ENCODE measurements at regions not wholly inside any gene's neighbourhood (a gene's known extent, or its start where the extent isn't known, plus 50 kb on each side); places are given as distances from the start of the nearest gene placed in this dataset.
"Not testable (repeated sequence)": the region's sequence is repeated elsewhere in the genome, so short reads cannot be mapped to it uniquely, and the experiment has no call there.

DNA sequence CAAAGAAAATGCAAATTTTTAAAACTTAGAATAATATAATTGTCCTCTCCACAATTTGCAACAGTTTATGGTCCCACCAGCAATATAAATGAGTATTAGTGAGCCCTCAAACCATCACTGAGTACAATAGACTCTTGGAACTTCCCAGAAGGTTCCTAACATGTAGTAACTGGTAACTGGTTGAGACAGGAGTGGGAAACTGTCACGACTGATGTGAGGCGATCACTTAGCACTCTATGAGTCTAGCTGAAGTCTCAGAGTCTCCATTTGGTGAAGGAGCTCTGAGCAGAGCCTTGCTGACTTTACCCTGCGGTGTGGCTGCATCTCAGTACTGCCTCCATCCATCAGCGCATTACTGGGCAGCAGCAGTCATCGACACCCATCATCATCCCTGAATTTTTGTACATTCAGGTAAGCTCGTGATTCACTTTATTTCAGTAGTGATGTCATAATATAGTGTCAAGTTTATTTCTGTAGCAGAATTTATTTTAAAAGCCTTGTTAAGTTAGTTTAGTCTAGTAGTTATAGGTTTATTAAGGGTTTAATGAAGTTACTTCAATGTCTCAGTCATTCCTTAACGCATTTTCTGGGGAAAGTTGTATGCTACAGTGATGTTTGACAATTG is 76.6 kb upstream of the ABCA1 start:
- Histone ChIP-seq H3K4me3 (no peak overlapping the region), H3K9me3 (no peaks in the 10 kb centered on the region), H3K27me3 (no peaks in the 10 kb centered on the region), H3K4me1 (peaks cover 0 to 20% (median 13%) of the 10 kb centered on the region in 3 donors), H3K27ac (no peak overlapping the region), H3K36me3 (no peaks in the 10 kb centered on the region)
- intact Hi-C loops (cut with DNase I): no loop called here
- no peak for DNase-seq
- 70 to 72% methylated on average over 7 of the region's 7 CpGs for WGBS, 2 donors
- no peak for TF ChIP-seq POLR2A (IDR thresholded peaks at IDR 0.05)
- TF ChIP-seq, protein P1, sequence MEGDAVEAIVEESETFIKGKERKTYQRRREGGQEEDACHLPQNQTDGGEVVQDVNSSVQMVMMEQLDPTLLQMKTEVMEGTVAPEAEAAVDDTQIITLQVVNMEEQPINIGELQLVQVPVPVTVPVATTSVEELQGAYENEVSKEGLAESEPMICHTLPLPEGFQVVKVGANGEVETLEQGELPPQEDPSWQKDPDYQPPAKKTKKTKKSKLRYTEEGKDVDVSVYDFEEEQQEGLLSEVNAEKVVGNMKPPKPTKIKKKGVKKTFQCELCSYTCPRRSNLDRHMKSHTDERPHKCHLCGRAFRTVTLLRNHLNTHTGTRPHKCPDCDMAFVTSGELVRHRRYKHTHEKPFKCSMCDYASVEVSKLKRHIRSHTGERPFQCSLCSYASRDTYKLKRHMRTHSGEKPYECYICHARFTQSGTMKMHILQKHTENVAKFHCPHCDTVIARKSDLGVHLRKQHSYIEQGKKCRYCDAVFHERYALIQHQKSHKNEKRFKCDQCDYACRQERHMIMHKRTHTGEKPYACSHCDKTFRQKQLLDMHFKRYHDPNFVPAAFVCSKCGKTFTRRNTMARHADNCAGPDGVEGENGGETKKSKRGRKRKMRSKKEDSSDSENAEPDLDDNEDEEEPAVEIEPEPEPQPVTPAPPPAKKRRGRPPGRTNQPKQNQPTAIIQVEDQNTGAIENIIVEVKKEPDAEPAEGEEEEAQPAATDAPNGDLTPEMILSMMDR (IDR thresholded peaks at IDR 0.05): no peak

DNA sequence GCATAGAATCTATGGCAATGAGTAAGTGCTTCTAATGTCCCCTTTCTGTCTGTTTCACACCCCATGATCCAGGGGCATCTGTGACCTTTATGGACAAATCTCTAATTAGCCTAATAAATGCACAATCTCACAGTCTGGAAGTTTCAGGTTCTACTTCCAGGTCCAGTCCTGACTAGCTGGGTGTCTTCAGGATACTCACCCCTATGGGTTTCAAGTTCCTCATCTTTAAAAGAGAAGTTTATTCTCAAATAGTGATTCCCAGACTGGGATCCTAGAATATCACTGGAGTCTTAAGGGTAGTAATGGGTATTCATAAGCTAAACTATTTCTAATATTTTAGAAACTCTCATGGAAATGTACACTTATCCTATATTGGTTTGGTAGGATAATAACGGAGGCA is 77.2 kb upstream of the ABCA1 start:
- DNase-seq: no peak
- Histone ChIP-seq H3K9me3 (no peaks in the 10 kb centered on the region), H3K36me3 (no peaks in the 10 kb centered on the region), H3K4me1 (peaks cover 0 to 20% (median 13%) of the 10 kb centered on the region in 3 donors), H3K27ac (no peak overlapping the region), H3K27me3 (no peaks in the 10 kb centered on the region), H3K4me3 (no peak overlapping the region)
- WGBS, 2 donors: 93 to 100% methylated on average over 1 of the region's 1 CpG
- intact Hi-C loops (cut with DNase I): no loop called here
- TF ChIP-seq, protein P1 (IDR thresholded peaks at IDR 0.05): no peak
- no peak for TF ChIP-seq POLR2A (IDR thresholded peaks at IDR 0.05)

DNA sequence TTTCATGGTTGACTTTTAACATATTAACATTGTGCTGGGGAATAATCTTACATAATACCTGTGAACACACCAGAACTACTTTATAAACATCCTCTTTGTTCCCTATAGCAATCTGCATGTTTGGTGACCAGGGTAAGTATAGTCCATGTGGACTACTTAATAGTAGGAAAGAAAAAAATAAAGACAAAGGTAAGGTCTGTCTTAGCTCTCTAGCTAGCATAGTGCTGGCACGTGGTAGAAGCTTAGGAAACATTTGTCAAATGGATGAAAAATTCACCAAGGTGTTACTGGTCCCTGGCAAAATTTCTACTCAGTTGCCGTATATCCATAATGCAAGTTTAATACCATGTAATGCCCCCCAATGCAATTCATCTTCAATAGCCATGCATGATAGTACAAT is 78.6 kb upstream of the ABCA1 start:
- no peak for TF ChIP-seq POLR2A (IDR thresholded peaks at IDR 0.05)
- TF ChIP-seq, protein P1 (IDR thresholded peaks at IDR 0.05): no peak
- peak overlapping the region in 2 of 4 donors; percentile 45 to 66 for H3K27ac ChIP-seq
- peaks cover 0 to 20% (median 13%) of the 10 kb centered on the region in 3 donors for H3K4me1 ChIP-seq
- no peaks in the 10 kb centered on the region for H3K27me3 ChIP-seq
- DNase-seq: no peak
- no peaks in the 10 kb centered on the region for H3K36me3 ChIP-seq
- WGBS, 2 donors: 43% methylated on average over 2 of the region's 2 CpGs
- intact Hi-C loops (cut with DNase I): no loop called here
- no peak overlapping the region for H3K4me3 ChIP-seq
- no peaks in the 10 kb centered on the region for H3K9me3 ChIP-seq

DNA sequence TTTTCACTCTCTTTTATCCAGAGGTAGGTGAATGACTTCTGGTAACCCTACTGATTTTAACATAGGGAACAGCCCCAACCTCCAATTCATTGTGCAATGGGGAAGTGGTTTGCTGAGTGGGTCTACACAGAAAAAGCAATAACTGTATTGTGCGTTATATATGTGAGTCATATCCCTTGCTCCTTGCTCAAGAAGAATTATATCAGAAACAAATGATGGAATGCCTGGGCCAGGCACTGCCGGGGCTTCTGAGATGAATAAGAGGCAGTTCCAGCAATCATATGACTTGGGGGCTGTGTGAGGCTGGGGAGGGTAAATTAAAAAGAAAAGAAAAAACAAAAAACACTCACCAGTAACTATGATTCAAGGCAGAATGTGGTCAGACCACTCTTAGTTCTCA is 79.2 kb upstream of the ABCA1 start:
- no peaks in the 10 kb centered on the region for H3K27me3 ChIP-seq
- no peaks in the 10 kb centered on the region for H3K9me3 ChIP-seq
- TF ChIP-seq, protein P1 (IDR thresholded peaks at IDR 0.05): no peak
- 8 to 9% methylated on average over 2 of the region's 2 CpGs for WGBS, 2 donors
- H3K36me3 ChIP-seq: no peaks in the 10 kb centered on the region
- H3K27ac ChIP-seq: peak overlapping the region in 3 of 4 donors; percentile 19 to 66 (median 45)
- H3K4me1 ChIP-seq: peaks cover 0 to 20% (median 13%) of the 10 kb centered on the region in 3 donors
- intact Hi-C loops (cut with DNase I): no loop called here
- no peak overlapping the region for H3K4me3 ChIP-seq
- DNase-seq: no peak

DNA sequence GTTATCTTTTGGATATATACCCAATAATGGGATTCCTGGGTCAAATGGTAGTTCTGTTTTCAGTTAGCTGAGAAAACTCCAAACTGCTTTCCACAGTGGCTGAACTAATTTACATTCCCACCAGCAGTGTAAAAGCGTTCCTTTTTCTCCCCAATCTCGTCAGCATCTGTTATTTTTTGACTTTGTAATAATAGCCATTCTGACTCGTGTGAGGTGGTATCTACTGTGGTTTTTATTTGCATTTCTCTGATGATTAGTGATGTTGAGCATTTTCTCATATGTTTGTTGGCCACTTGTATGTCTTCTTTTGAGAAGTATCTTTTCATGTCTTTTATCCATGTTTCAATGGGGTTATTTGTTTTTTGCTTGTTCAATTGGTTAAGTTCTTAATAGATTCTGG is 82.1 kb upstream of the ABCA1 start:
- H3K9me3 ChIP-seq; H3K36me3 ChIP-seq; H3K4me3 ChIP-seq; H3K27ac ChIP-seq; DNase-seq; intact Hi-C loops (cut with DNase I); H3K27me3 ChIP-seq: not testable (repeated sequence)
- peaks cover 0 to 20% (median 13%) of the 10 kb centered on the region in 3 donors for H3K4me1 ChIP-seq
- WGBS, 2 donors: 59 to 83% methylated on average over 3 of the region's 3 CpGs

DNA sequence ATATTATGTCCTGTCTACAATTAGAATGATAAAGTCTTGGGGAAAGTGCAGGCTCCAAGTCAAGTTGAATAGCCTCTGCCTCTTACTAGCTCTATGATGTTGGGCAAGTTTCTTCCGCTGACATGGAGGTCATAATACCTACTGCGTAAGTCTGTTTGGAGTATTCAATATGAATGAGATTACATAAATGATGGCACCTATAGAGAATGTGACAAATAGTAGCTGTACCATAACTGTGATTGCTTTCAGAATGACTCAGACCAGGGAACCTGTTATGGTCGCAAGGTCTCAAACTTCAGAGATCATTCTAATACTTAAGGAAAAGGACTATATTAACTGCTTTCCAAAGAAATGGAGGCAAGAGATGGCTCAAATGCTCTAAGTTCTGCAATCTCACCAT is 94.0 kb upstream of the ABCA1 start:
- intact Hi-C loops (cut with DNase I): no loop called here
- Histone ChIP-seq H3K4me3 (no peak overlapping the region), H3K27ac (no peak overlapping the region), H3K27me3 (no peaks in the 10 kb centered on the region), H3K36me3 (no peaks in the 10 kb centered on the region), H3K4me1 (no peaks in the 10 kb centered on the region), H3K9me3 (no peaks in the 10 kb centered on the region)
- TF ChIP-seq, protein P1 (IDR thresholded peaks at IDR 0.05): no peak
- TF ChIP-seq POLR2A (IDR thresholded peaks at IDR 0.05): no peak
- WGBS, 2 donors: 84 to 94% methylated on average over 3 of the region's 3 CpGs
- DNase-seq: no peak

DNA sequence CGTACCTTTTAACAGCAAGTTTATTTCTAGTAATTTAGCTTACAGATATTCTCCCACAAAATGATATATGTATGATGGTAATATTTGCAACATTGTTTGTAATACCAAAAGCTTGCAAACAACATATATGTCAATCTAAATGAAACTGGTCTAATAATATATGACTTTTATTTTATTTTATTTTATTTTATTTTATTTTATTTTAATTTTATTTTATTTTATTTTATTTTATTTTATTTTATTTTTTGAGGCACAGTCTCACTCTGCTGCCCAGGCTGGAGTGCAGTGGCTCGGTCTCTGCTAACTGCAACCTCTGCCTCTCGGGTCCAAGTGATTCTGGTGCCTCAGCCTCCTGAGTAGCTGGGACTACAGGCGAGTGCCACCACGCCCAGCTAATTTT is 94.6 kb upstream of the ABCA1 start:
- H3K27ac ChIP-seq; H3K4me3 ChIP-seq; H3K9me3 ChIP-seq; H3K36me3 ChIP-seq; DNase-seq; H3K27me3 ChIP-seq; H3K4me1 ChIP-seq; intact Hi-C loops (cut with DNase I): not testable (repeated sequence)
- 87 to 92% methylated on average over 5 of the region's 5 CpGs for WGBS, 2 donors
